HG03175 (cell line): ENCODE measurements at regions not wholly inside any gene's neighbourhood (a gene's known extent, or its start where the extent isn't known, plus 50 kb on each side); places are given as distances from the start of the nearest gene placed in this dataset.
"Not testable (repeated sequence)": the region's sequence is repeated elsewhere in the genome, so short reads cannot be mapped to it uniquely, and the experiment has no call there.

Experiments
- ATAC-seq: cut with Tn5 transposase; IDR thresholded peaks from one replicate; pipeline ENCODE4 v1.9.1; 2021; ENCODE audit warnings: mild to moderate bottlenecking, moderate library complexity; ENCODE audit not compliant: unreplicated experiment

DNA sequence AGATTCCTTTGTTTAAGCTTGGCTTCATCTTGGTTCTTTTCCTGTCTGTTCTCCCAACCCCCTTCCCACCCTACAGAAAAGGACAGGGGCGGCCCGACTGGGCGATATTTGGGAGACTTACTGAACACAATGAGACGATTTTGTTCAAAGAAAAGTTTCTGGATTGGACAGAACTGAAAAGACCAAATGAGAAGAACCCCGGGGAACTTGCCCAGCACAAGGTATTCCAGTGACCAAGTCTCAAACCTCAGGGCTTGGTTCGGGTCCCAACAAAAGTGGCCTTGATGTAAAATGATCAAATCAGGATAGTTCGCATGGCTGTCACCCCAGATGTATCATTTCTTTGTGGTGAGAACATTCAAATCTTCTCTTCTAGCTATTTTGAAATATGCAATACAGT lies 73.9 kb upstream of the LYZL2 start:
- ATAC-seq, result not testable (repeated sequence)

DNA sequence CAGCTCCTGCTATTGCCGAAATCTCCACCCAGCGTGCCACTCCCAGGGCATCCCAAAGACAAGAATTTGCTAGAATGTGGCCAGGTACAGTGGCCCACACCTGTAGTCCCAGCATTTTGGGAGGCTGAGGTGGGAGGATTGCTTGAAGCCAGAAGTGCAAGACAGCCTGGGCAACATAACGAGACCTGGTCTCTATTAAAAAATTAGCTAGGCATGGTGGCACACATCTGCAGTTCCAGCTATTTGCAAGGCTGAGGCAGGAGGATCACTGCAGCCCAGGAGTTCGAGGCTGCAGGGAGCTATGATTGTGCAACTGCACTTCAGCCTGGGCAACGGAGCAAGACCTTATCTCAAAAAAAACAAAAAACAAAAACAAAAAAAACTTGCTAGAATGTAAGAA lies 73.3 kb upstream of the LYZL2 start:
- no peak for ATAC-seq

DNA sequence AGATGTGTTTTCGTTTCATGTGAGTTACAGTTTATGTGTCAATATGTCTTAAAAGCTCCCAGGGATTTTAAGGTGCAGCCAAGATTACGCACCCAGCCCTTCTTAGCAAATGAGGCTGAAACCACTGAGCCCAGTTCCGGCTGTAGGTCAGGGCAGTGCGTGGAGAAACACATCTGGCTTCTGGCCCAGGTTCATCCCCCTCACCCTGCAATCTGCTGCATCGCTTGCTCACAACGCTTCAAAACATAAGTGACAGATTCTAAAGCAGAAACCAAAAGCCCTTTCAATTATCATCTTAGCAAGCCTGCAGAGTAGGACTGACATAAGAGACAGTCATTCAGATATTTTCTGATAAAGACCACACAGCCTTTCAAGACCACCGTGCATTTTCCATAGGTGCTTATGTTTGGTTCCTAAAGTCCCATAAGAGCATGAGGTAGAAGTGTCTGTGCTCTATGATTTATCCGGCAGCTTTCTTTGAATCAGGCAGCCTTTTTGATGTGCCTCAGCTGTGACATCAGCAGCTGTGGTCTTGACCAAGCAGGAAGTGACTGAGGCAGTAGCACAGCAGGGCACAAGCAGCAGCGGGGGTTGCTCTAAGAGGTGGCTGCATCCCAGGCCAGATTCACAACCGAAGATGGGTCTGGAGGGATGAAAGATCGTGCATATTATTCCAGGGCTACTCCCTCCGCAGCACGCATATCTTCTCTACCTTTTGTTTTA lies 72.1 kb upstream of the LYZL2 start:
- peak; percentile 62 for ATAC-seq

DNA sequence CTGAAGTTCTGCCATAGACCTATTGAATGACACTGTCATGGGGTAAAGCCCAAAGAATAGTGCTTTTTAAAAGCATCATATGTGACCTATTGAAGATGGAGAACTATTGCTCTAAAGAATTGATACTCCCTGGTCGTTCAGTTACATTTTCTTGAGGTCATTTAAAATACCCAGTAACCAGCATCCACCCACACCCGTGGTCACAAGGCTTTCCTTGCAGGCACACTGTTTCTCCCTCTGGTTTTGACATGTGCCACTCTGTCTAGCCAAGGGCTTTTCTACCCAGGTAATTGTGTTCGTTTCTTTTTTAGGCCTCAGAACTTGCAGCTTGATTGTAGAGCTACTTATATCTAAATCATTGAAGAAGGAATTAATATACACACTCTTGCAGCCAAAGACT lies 68.3 kb upstream of the LYZL2 start:
- no peak for ATAC-seq

DNA sequence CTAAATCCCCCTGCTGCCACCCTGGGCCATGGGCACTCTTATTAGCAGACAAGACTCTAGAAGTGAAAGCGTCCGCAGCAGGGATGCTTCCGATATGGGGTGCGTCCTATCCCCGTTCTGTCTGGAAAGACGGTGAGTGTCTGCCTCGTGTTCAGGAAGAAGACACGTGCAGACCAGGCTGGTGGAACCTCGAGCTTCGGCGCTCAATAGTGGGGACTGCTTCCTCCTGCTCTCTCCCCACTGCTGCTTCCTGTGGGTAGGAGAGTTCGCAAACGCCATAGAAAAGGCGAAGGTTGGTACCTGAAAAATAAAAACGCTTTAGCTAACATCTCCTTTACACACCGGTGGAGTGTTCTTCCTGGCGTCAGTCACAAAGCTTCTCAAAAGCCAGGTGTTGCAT lies 67.7 kb upstream of the LYZL2 start:
- not testable (repeated sequence) for ATAC-seq

DNA sequence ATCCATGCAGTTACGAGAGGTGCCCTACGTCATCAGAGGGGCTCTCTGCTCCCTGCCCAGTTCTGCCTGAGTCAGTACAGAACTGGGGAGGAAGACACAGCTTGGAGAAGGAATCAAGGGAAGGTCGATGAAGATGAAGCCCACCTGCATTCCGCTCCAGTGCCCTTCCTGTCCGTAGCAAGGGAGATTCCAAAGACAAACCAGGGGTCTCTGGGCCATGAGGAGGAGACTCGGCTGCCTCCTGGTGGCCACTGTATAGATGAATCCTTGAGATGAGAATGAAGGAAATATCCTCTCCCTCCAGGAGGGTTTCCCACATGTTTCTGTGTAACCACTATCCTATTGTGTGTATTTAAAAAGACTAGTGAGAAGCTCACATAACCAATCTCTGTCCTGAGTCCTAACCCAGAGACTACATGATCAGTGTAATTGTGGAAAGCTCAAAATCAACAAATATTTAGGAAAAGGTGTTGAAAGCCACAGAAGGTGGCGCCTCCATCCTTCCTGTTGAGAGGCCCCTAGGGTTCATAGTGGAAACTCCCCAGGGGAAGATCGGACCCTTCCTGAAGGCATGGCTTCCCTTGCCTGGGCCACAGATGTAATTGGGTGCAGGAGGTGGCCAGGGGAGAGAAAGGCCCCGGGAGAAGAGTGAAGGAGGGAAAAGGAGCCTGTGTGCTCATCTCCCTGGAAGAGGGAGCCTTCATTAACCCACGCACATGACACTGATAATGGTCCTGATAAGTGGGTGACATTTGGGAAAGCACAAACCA lies 67.0 kb upstream of the LYZL2 start:
- not testable (repeated sequence) for ATAC-seq

DNA sequence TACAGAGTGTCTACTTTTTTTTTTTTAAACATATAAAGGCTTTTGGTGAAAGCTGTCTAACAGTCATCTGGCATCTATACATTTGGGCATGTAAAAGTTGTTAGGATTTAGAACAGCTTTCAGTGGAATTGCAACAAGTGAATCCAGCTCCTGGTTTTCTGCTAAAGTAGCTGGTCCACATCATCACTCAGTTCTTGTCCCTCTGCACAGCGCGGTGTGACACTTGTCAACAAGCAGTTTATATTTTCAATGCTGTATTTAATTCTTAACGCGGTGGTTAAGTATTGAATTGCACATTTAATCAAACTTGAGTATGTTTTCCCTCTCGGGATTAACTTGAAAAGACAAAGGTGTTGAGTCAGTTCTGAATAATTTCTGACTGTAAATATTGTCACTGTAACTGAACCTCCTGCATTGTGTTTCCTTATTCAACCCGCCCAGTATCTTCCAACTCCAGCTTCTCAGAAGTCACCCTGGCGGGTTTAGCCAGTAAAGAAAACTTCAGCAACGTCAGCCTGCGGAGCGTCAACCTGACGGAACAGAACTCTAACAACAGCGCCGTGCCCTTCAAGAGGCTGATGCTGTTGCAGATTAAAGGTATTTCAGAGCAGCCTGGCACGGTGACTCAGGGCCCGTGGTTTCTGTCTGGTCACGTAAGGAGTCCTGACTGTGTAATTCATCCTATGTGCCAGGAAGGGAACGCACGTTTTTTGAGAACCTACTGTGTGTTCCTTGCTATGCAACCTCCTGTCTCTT lies 66.1 kb upstream of the LYZL2 start:
- ATAC-seq, result not testable (repeated sequence)

DNA sequence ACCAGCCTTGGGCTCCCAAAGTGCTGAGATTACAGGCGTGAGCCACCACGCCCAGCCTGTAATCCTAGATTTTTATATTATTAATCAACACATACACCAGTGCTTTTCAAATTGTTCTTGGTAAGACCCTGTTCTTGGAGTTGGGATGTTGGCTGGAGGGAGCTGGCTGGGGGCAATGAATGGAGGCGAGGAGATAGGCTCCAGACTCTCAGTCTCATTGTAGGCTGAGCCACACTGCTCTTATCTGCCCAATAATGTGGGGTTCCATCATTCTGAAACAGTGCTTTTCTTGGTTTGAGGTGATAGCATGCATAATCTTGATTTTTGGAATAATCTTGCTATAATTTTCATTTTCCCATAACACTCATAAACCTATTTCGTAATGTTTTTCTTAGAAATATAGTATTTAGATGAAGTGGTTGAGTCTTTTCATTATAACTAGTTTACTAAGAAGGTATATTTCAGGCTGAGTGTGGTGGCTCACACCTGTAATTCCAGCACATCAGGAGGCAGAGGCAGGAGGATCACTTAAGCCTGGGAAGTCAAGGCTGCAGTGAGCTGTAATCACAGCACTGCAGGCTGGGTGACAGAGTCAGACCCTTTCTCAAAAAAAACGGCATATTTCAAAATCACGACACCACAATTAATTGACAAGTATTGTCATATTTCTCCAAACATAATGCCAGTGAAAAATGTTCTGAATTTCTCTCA lies 65.1 kb upstream of the LYZL2 start:
- ATAC-seq, result no peak

DNA sequence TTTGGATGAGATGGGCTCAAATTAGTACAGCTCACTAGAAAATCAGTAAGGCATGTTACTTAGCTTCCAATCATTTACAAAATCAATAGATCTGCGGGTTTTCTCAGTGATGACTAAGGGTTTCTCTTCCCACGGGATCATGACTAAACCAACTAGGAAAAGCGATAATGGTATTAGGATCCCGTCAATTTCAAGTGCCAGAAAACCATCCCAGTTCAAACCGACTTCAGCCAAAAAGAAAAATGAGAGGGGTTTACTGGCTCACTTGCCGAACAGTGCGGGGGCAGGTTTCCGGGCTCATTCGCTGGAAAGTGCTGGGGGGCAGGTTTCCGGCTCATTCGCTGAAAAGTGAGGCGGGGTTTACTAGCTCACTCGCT lies 62.1 kb upstream of the LYZL2 start:
- ATAC-seq, result no peak

DNA sequence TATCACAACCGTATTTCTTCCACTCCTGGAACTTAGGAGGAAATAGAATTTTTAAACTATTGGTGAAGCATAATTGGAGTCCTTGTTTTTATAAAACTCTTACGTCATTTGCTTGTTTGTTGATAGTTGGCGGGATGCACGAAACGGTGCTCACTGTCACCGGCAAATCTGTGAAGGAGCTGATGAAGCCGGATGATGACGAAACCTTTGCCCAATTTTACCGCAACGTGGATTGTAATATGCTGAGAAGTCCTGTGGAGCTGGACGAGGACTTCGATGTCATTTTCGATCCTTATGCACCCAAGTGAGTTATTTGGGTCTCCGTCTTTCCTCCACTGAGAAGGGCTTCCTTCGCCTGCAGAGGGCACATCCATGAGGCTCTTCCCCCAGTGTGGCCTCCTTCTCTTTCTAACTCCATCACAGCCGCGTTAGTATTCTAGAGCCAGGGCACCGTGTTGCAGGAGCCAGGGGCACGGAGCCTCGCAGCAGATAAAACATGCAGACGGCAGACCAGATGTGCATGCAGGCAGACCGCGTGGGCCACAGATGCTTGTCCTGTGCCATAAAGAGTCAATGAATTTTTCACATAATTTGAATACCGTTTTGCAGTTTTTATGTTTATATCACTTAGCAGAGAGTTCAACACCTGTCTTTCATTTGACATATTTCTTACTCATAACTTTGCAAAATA lies 61.5 kb upstream of the LYZL2 start:
- not testable (repeated sequence) for ATAC-seq

DNA sequence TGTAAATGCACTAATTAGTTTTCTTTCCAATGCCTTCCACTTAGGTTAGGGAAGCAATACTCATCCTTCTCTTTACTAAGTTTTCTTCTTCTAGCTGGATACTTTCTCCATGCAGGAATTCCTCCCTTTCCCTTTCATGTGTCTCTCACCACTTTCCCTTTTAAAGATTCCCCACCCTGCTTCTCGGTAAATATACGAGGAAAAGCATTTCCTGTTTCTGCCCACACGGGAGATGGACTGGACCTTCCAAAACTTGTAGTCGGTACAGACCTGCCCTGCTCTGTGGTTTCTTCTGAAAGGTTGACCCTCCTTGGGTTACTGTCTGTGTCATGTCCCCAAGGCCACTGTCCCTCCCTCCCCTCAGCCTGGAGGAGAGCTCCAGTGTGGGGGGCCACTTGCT lies 58.9 kb upstream of the LYZL2 start:
- ATAC-seq, result no peak

DNA sequence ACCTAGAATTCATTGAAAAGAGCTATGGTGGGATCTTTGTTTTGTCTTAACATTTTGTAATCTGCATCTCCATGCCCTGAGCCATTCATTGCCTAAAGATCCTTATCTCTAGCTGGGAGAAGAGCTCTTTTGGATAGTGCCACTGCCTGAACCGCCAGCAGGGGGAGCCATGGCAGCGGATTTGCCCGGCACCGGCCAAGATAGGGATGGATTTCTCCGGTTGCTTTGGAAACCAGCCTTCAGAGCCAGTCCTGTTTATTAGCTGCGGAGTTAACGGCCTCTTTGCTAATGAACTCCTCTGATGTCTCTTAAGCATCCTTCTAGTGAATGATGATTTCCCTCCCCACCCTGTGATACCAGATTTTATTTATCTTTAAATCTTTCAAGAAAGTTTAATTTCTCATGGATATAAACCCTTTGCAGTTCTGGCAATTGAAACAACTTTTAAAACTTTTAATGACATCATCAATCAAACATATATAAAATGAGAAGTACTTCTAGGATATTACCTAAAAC lies 58.2 kb upstream of the LYZL2 start:
- ATAC-seq, result peak; percentile 69

DNA sequence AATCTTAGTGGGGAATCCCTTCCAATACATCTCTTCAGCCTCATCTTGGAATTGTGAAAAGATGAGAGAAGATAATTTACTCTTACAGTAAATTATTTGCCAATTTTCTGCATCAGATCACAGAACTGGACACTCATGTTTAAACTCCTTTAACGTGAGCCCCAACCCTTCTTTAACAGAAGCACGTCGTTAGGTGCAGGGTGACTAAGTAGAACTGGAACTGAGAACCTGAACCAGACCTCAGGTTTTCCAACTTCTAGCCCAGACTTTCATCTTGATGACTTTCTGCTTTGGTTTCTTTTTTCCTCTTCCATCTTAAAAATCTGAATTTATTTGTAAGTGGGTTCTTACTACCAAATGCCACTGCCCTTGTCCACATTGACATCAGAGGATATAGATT lies 57.2 kb upstream of the LYZL2 start:
- no peak for ATAC-seq

DNA sequence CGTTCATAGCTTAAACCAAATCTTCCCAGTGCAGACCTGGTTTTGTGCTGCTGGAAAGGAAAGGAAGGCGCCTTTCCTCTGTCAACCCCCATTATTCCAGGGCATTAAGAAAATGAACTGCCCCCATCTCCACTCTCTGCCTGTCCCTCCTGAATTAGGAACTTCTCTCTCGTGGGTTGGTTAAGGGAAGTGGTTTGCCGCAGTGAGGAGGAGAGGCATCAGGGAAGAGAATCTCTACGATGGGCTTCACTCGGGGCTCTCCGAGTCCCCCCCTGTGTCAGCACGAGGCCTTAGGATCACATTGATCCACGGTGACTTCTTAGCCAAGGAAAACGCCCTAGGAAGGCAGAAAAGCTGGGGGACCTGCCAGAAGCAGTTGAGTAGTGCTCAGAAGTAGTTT lies 53.9 kb upstream of the LYZL2 start:
- ATAC-seq, result no peak

DNA sequence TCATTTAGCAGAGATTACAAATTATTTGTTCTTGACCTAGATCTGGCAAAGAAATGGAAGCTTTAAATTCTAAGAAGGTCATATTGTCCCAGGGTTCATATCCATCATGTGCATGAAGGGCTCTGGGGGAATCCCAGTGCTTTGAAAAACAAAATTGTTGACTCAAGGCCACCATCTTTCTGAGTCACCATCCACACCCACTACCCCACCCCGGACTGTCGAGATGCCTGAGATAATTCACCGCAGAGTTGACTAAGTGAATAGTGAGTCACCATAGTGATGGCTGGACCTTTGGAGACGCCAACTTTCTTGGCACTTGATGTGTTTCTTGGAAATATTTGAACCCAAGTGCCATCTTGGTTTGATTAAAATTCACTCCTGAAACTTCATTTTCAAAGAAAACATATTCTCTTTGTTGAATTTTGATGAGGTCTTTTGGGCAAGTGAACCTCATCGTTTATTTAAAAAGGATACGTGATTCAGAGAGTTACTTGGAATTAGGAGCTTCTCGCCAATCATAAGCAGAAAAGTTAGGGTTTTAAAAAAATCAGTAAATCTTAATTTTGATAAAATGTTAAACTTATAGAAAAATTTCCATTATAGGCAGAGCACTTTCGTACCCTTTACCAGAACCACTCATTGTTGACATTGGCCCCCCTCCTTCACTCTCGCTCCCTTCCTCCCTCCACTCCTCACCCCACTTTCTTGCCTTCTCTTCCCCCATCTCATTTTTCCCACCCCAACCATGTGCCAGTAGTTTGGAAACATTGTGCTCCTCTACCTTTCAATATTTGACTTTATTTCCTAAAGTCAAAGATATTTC lies 53.0 kb upstream of the LYZL2 start:
- not testable (repeated sequence) for ATAC-seq

DNA sequence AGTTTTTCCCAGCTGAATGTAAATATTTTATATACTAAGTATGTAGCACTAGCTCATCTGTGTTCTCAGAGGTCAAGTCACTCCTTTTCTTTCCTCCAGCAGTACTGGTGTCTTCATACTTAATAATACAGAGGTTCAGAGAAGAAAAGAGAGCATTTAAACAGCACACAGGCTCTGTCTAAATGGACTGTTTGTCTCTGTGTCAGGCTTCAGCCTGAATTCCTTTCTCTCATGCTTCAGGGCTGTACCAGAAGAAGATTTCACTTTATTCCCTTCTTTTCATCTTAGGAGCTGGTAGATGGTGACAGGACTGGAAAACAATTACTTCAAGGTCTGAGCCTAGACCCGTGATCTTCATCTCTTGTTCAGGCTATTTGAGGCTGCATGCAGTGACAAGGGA lies 51.4 kb upstream of the LYZL2 start:
- ATAC-seq, result no peak
